HG03135 (cell line): ENCODE measurements at regions not wholly inside any gene's neighbourhood (a gene's known extent, or its start where the extent isn't known, plus 50 kb on each side); places are given as distances from the start of the nearest gene placed in this dataset.
A peak's percentile ranks its signal among the peaks of the same experiment; 100 is the strongest.

ENCODE experiments used
- ATAC-seq: cut with Tn5 transposase; IDR thresholded peaks from one replicate; pipeline ENCODE4 v1.9.1; 2021; ENCODE audit warnings: mild to moderate bottlenecking, moderate library complexity; ENCODE audit not compliant: unreplicated experiment

- no peak for ATAC-seq
Measured at GRCh38 chr3:118544458-118544857, 490.2 kb downstream of the IGSF11 start.

DNA sequence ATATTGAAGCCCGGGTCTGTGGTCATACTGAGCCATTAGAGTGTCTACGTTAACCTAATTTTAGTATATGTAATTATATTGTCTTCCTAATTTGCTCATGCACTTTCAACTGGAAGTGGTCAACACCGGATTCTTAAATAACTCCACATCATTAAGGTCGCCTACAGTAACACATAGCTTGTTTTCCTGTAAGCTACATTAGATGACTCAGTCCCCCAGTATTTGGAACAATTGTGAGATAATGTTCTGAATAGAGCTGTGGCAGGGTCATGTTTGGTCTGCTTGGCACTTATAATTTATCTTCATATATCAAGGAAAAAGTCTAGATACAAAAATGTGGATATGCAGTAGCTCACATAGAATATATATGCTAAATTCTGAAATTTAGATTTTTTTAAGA lies 486.2 kb downstream of the IGSF11 start:
- ATAC-seq, result no peak

DNA sequence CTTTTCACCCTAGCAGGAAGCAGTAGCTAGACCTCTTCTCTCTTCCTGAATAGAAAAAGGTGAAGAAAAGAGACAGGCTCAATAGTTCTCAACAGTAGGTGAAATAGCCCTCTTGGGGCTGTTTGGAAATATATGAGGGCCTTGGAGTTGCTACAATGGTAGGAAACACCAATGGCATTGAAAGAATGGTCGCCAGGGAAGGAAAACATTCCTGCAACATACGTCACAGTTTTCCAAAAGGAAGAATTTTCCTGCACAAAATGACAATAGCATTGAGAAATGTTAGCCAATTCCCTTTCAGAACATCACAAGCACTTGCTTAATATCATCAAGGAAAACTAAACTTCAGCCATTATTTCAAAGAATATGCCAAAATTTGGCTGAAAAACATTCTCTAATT lies 484.5 kb downstream of the IGSF11 start:
- no peak for ATAC-seq

DNA sequence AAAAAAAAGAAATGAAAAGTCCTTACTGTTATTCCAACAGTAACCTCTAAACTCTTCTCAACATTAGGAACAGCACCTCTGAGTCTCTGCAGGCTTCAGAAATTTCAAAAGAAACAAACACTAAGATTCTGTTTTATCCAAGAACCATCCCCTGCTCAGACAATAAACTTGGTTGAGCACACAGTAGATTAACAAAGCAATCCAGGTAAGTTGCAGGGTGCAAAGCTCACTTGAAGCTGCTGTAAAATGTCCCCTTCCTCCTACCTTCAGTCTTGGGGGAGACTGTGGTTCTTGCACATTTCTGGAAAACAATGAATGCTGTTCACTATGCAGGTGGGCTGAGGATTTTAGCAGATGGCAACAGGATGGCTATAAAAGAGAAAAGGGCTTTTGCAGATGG lies 484.1 kb downstream of the IGSF11 start:
- no peak for ATAC-seq

GRCh38 chr3:118554148-118554838 lies 480.4 kb downstream of the IGSF11 start:
- ATAC-seq, result no peak

GRCh38 chr3:118556983-118557382 lies 477.7 kb downstream of the IGSF11 start:
- no peak for ATAC-seq

DNA sequence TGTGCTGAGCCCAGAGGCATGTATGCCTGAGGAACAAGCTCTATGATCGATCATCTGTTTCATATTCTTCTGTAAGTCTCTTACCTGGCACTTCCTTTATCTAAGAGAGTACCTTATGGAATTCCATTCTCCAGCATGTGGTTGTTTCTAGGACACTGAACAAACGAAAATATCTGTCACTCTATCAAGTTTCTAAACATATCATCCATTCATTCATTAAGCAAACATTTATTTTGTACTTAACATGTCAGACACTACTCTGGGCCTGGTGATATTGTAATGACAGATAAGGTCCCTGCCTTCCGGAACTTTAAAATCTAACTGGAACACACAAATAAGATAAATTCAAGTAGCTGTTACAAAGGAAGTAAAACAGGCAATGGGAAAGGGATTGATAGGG lies 477.1 kb downstream of the IGSF11 start:
- no peak for ATAC-seq

DNA sequence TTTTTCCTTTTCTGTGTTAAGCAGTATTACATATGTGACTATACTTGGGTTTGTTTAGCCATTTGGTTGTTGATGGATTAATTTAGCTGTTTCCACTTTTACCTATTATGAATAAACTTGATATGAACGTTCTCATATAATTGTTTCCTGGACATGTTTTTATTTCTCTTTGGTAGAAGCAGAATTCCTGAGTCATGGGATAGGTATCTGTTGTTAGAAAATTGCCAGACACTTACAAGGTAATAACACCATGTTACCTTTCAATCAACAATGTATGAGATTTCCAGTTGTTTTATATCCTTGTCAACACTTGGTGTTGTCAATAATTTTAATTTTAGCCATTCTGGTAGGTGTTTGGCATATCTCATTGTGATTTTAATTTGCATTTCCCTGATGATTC lies 475.4 kb downstream of the IGSF11 start:
- no peak for ATAC-seq

- ATAC-seq, result no peak
Measured at GRCh38 chr3:118564800-118565199, 469.8 kb downstream of the IGSF11 start.

- no peak for ATAC-seq
Measured at GRCh38 chr3:118573912-118574311, 460.7 kb downstream of the IGSF11 start.

GRCh38 chr3:118577055-118577777 lies 457.4 kb downstream of the IGSF11 start:
- no peak for ATAC-seq

DNA sequence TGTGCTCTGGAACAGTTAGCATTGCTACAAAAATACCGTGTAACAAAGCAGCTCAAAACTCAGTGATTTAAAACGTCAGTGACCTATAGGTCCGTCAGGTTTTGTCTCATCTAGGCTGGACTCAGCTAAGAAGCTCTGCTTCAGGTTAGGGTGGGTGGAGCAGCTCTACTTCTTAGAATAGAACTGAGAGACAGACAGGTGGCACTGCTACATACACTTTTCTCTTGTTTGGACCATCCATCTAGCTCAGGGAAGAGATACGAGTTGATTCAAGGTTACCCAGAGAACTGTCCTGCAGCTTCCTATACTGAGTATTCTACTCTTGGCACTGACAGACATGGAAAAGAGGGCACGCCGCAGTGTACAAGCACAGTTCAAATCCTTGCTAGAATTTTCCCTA lies 456.1 kb downstream of the IGSF11 start:
- no peak for ATAC-seq

- ATAC-seq, result no peak
Measured at GRCh38 chr3:118587037-118587741, 447.5 kb downstream of the IGSF11 start.

DNA sequence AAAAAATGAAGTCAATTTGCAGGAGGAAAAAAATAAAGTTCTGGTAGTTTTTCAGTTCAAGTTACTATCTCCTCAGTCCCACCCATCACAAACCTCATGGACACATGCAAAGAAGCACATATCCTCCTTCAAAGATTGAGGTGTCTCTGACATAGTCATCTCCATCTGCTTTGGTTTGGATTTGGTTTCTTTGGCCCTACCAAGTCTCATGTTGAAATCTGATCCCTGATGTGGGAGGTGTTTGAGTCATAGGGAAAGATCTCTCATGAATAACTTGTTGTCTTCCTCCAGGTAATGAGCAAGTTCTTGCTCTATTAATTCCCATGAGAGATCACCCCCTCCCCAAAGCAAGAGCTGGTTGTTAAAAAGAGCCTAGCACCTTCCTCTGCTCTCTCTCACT lies 446.8 kb downstream of the IGSF11 start:
- ATAC-seq, result no peak

- no peak for ATAC-seq
Measured at GRCh38 chr3:118593277-118593670, 441.4 kb downstream of the IGSF11 start.

- ATAC-seq, result no peak
Measured at GRCh38 chr3:118597184-118597583, 437.5 kb downstream of the IGSF11 start.

DNA sequence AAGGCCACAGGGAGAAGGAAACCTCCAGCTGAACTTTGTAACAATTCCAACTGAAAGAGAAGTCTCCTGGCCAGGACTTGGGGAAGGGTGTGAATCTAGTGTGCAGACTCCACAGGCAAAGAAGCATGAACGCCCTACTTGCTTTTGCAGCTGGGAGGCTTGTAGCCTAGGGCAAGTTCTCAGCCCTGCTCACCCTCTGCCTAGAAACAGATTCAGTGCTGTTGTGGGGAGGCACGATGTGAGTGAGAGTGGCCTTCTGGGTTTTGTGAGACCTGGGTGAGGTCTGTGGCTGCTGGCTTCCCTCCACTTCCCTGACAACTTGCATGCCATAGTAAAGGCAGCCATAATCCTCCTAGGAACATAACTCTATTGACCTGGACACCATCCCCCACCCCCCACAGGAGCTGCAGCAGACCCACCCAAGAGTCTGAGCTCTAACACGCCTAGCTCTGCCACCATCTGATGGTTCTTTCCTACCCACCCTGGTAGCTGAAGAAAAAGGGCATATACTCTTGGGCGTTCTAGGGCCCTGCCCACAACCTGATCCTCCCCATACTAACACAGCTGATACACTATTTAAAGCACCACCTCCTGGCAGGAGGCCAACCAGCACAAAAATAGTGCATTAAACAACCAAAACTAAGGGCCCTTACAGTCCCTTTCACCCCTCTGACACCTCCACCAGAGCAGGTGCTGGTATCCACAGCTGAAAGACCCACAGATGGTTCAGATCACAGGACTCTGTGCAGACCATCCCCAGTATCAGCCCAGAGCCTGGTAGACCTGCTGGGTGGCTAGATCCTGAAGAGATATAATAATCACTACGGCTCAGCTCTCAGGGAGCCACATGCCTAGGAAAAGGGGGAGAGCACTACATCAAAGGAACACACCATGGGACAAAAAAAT lies 426.5 kb downstream of the IGSF11 start:
- ATAC-seq, result no peak

DNA sequence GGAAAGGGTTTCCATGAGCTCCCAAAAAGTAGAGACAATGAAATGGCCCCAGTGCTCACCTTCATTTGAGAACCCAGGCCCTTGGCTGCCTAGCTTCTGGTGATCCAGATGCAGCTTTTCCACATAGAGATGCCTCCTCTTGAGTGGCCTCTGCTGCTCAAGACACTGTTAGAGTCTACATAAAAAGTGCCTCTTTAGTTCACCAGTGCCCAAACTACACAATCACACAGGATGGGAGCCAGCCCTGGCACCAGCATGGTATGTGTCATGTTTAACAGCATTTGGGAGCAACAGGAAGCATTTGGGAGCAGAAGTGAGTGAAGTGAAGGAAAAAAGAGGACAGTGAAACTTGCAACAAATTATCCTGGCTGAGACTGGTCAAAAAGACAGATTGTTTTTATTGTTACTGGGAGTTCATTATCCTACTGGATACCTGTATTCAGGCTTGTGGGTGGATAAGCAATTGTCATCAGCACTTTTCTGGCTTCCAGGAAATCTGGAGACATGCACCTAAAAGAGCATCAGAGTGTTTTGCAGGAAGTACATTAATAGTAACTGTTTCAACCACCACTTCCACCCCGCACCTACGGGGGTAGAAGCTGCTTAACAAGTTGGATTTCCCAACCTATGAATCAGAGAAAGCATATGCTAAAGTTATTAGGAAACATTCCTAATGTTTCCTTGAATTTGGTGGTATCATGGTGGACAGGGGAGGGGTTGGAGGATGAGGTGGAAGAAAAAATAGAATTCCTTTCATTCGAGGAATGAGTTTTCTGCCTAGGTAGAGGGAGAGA lies 416.2 kb downstream of the IGSF11 start:
- ATAC-seq, result no peak

DNA sequence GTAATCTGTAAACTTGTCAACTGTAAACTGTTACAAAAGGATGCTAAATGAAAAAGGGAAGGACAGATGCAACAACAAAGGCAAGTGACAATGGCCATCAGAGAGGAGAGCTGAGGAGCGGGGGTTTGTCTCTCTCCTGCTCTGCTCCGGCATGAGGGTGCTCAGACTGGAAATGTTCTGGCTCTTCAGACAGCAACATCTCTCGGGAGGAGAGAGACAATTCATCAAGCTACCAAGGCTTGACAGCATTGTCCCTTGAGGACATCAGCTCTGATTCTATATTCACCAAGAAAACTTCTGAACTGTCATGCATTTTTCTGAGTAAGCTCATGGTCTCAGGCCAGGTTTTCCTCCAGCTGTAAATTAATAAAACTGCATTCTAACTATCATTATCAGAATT lies 408.2 kb downstream of the IGSF11 start:
- ATAC-seq, result no peak

- peak; percentile 92 for ATAC-seq
Measured at GRCh38 chr3:118628704-118629341, 405.8 kb downstream of the IGSF11 start.
